ENCODE measurements at regions not wholly inside any gene's neighbourhood (a gene's known extent, or its start where the extent isn't known, plus 50 kb on each side); places are given as distances from the start of the nearest gene placed in this dataset.

DNA sequence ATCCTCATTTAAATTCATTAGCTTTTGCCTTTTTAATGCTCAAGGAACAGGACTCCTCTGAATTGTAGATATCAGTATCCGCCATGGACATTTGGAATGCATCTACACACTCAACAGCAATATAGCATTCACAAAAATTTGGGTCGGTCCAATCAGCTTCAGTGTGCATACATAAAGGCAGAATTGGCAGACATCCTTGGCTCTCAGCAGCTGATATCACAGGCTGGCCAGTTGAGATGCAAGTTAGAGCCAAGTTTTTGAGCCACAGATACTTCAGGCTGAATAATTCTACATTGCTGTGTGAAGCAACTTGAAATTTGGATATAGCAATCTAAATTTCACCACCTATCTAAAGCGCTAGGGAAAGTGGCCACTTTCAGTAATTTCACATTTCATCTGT, 821.1 kb downstream of the PCDH19 start:
- no peak overlapping the region for H3K4me3 Mint-ChIP-seq
- H3K27ac ChIP-seq (ENCODE audit: low read depth, low read length), result no peak overlapping the region

DNA sequence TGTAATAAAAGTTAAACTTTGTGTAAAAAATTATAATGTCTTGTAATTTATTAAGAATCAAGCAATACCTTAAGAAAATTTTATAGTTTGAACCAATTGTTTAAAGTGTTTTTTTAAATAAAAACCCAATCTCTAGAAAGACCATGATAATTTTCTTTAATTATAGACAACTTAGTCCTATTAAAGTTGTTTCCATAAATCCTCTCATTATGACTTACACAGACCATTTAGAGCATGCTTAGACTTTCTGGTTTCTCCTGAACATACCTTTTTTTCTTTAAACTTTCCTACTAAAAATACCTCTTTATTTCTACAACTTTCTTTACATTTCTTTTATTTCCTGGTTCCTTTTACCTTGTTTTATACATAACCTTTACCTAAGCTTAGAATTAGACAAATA, 837.4 kb downstream of the PCDH19 start:
- Histone ChIP-seq H3K27ac (ENCODE audit: low read depth, low read length) (no peak overlapping the region), H3K27me3 (ENCODE audit: control insufficient read depth, insufficient read depth, low read length, poor library complexity, severe bottlenecking) (no peaks in the 10 kb centered on the region), H3K9ac (ENCODE audit: extremely low read depth, low read length, poor library complexity, severe bottlenecking) (no peak overlapping the region), H3K36me3 (ENCODE audit: control insufficient read depth, insufficient read depth, low read length) (no peaks in the 10 kb centered on the region), H3K9me3 (ENCODE audit: control insufficient read depth, low read length) (peaks cover 23% of the 10 kb centered on the region), H3K4me3 (ENCODE audit: low read length) (no peak overlapping the region), H3K4me1 (ENCODE audit: control insufficient read depth, insufficient read depth, low read length) (no peaks in the 10 kb centered on the region)
- no peak for DNase-seq
- no peaks in the 10 kb centered on the region for H3K27me3 Mint-ChIP-seq (ENCODE audit: insufficient read depth)
- no peak overlapping the region for H3K27ac Mint-ChIP-seq
- no peaks in the 10 kb centered on the region for H3K4me1 Mint-ChIP-seq
- H3K4me3 Mint-ChIP-seq, result no peak overlapping the region
- TF ChIP-seq CTCF (conservative IDR thresholded peaks at IDR 0.05), result no peak
- peaks cover 71% of the 10 kb centered on the region for H3K9me3 Mint-ChIP-seq
- no peaks in the 10 kb centered on the region for H3K36me3 Mint-ChIP-seq (ENCODE audit: low read depth)

More for the DNA sequence above, 821.1 kb downstream of the PCDH19 start:
- no peaks in the 10 kb centered on the region for H3K9me3 ChIP-seq (ENCODE audit: control insufficient read depth, low read length)
- H3K27me3 ChIP-seq (ENCODE audit: control insufficient read depth, insufficient read depth, low read length, poor library complexity, severe bottlenecking), result no peaks in the 10 kb centered on the region
- H3K4me3 ChIP-seq (ENCODE audit: low read length), result no peak overlapping the region
- no peak for TF ChIP-seq CTCF (conservative IDR thresholded peaks at IDR 0.05)
- Mint-ChIP-seq H3K9me3 (no peaks in the 10 kb centered on the region), H3K36me3 (ENCODE audit: low read depth) (no peaks in the 10 kb centered on the region), H3K27me3 (ENCODE audit: insufficient read depth) (no peaks in the 10 kb centered on the region), H3K4me1 (no peaks in the 10 kb centered on the region), H3K27ac (no peak overlapping the region)
- H3K4me1 ChIP-seq (ENCODE audit: control insufficient read depth, insufficient read depth, low read length), result no peaks in the 10 kb centered on the region
- no peak for DNase-seq
- WGBS, 2 experiments (ENCODE audit: insufficient coverage in 1 of 2, insufficient read length in 1 of 2), result 95% methylated on average over 3 of the region's 3 CpGs; no CpG with 5 or more reads in 1 of the 2 experiments
- H3K9ac ChIP-seq (ENCODE audit: extremely low read depth, low read length, poor library complexity, severe bottlenecking), result no peak overlapping the region
- no peaks in the 10 kb centered on the region for H3K36me3 ChIP-seq (ENCODE audit: control insufficient read depth, insufficient read depth, low read length)

DNA sequence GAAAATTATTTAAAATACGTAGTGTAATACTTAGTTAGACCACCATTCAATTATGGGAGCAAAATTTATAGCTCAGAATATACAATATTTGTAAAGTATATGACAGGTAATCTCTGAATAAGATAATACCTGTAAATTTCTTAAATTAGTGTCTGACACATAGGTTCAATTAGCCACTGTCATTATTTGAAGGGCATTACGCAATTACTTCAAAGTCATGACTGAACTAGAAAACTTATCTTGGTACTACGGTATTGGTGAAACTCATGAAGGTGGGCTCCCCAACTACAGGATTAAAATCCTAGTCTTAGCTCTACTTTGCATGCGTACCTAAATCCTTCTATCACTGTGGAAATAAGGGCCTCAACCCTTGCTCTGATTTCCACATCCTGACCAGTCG, 860.7 kb downstream of the PCDH19 start:
- TF ChIP-seq CTCF (conservative IDR thresholded peaks at IDR 0.05), result no peak
- Histone ChIP-seq H3K4me1 (ENCODE audit: control insufficient read depth, insufficient read depth, low read length) (no peaks in the 10 kb centered on the region), H3K27me3 (ENCODE audit: control insufficient read depth, insufficient read depth, low read length, poor library complexity, severe bottlenecking) (no peaks in the 10 kb centered on the region), H3K36me3 (ENCODE audit: control insufficient read depth, insufficient read depth, low read length) (no peaks in the 10 kb centered on the region), H3K9ac (ENCODE audit: extremely low read depth, low read length, poor library complexity, severe bottlenecking) (no peak overlapping the region), H3K27ac (ENCODE audit: low read depth, low read length) (no peak overlapping the region), H3K4me3 (ENCODE audit: low read length) (no peak overlapping the region), H3K9me3 (ENCODE audit: control insufficient read depth, low read length) (no peaks in the 10 kb centered on the region)
- Mint-ChIP-seq H3K4me1 (no peaks in the 10 kb centered on the region), H3K27me3 (ENCODE audit: insufficient read depth) (no peaks in the 10 kb centered on the region), H3K4me3 (no peak overlapping the region), H3K36me3 (ENCODE audit: low read depth) (no peaks in the 10 kb centered on the region), H3K9me3 (peaks cover 3% of the 10 kb centered on the region), H3K27ac (no peak overlapping the region)
- 94% methylated on average over 5 of the region's 5 CpGs; no CpG with 5 or more reads in 1 of the 2 experiments for WGBS, 2 experiments (ENCODE audit: insufficient coverage in 1 of 2, insufficient read length in 1 of 2)
- DNase-seq, result no peak

All from endodermal cell (in vitro differentiated cells).